NOMO-1 (cell line): ENCODE measurements at regions not wholly inside any gene's neighbourhood (a gene's known extent, or its start where the extent isn't known, plus 50 kb on each side); places are given as distances from the start of the nearest gene placed in this dataset.

ENCODE experiments used
- DNase-seq, 2 experiments: peaks; one replicate each; lab custom pipeline; 2025; ENCODE audit not compliant: unreplicated experiment in 2 of 2; lab: John Stamatoyannopoulos, UW

DNA sequence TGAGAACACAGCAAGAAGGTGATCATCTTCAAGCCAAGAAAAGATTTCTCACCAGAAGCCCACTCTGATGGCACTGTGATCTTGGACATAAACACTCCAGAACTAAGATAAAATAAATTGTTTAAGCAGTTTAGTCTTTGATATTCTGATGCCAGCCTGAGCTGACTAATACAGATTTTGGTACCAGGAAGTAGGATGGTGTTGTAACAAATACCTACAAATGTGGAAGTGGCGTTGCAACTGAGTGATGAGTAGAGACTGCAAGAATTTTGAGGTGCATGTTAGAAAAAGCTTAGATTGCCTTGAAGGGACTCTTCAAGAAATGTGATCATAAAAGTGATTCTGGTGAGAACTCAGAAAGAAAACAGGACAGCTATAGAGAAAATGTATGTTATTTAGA, 592.4 kb upstream of the DAB2 start:
- peak; percentile 88 to 96 for DNase-seq

DNA sequence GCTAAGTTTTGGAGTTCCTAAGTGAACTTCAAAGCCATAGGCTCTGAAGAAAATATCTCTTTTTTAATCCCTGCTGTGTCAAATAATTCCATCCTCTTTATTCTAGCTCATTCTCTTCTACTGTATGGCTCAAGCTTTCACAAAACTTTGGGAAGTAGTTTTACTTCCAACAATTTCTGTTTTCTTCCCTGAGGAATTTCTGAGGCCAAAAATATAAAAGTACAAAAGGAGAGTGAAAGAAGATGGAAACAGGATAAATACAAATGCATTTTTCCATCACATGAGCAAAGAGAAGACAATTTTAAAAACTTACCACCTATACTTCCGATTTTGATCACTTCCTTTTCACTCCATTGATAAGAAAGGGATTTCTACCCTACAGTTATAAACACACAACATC, 585.7 kb upstream of the DAB2 start:
- no peak for DNase-seq

DNA sequence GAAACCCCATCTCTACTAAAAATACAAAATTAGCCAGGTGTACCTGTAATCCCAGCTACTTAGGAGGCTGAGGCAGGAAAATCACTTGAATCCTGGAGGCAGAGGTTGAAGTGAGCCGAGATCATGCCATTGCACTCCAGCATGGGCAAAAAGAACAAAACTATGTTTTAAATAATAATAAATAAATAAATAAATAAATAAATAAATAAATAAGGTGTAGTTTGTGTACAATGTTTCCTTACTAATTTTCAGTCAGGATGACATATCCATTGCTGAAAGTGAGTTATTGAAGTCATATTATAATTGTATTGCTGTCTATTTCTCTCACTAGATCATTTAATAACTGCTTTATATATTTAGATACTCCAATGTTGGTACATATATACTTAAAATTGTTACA, 581.5 kb upstream of the DAB2 start:
- no peak for DNase-seq

DNA sequence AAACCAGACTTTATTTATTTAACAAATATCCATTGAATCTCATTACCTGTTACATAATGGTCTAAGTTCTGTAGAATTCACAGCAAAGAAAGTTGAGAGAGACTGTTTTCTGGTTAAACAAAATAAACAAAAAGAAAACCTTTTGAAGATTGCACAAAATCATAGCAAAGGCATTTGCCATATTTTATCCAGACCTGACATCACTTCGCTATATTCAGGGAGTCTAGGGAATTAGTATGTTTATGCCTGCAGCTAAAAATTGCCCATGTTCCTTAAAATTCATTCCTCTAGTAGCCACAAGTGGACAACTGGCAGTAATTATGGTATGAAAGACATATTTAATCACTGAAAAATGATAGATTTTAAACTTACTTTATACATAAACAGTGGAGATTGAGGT, 577.0 kb upstream of the DAB2 start:
- DNase-seq = no peak

DNA sequence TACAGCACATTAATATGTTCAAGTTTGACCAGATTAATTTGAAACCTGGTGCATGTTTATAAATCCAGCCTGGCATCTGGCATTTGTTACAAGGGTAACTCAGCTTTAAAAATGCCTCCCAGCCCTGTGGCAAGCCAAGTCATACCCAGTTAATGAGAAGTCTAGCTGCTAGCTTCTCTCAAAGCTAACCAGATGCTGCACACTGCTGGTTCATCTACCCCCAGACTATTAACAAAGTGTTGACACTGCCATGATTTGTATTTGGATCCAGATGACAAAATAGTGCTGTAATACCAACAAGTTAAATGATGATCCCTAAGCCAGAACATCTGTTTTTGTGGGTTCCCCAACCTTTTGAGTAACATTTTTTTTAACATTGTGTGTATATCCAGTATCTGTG, 573.7 kb upstream of the DAB2 start:
- no peak for DNase-seq

DNA sequence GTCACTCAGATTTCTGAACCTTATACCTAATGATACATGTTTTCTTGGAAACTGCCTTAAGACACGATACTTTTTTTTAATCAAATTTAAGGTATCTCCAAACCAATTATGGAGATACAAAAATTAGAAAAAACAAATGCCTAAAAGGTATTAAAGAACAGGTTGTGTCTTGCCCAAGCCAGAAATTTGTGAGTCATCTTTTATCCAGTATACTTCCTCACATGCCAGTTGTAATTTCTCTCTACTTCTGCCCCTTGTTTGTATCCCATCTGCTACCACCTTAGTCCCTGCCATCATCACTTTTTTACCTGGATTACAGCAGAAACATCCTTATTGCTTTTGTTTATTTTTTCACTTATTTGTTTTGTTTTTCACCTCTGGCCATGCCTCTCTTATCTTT, 571.2 kb upstream of the DAB2 start:
- no peak for DNase-seq

DNA sequence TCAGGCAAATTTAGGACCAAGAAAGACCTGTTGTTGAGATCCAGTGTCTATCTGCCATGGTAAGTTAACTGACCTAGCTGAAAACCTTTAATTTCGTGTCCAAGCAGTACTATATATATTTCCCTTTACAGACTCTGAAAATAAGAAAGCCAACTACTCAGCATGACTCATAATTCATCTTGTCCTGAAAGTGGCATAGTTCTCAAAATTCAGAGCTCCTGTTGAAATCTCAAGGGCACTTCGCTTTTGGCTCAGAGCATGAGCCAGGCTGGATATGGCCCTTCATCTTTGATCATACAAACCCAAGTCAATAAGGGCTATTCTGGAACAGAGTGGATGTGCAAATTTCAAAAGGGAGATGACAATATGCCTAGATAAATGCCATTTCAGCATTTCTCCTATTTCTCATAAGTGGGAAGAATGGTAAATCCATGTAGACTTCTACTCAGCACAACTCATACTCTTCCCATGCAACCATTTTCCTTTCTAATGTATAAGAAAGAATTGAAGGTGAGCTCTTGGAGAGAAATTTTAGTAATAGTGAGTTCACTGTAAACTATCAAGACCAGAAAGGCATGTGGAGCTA, 567.9 kb upstream of the DAB2 start:
- DNase-seq = peak; percentile 39 to 72

DNA sequence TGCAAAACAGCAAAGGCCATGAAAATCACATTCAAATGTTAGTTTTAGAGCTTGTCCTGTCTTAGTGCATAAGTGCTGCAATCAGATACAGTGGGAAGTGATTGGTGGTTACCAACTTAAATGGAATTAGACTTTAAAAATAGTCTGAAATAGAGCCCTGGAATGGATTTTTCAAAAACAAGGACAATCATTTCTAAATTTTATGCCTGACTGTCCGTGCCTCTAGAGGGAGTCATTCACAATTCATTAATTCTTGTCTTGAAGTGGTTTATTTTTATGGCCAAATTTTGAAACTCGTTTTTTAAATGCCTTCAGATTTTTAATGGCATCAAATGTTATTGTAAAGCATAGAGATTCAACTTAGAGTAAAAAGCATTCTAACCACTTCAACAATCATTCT, 561.8 kb upstream of the DAB2 start:
- no peak for DNase-seq

DNA sequence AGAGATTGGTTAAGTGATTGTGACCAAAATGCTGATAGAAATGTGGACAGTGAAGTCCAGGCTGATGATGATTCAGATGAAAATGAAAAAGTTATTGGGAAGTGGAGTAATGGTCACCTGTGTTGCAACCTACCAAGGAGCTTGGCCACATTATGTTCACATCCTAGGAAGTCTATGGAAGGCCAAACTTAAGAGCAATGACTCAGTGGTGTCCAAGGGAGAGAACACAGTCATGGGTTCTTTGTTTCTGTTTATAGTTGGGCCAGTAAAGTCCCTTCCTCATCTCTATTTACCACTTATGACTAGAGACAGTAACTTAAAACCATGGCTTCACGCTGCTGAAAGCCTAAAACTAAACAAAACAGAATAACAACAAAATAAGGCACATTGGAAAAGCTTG, 555.3 kb upstream of the DAB2 start:
- DNase-seq = no peak

DNA sequence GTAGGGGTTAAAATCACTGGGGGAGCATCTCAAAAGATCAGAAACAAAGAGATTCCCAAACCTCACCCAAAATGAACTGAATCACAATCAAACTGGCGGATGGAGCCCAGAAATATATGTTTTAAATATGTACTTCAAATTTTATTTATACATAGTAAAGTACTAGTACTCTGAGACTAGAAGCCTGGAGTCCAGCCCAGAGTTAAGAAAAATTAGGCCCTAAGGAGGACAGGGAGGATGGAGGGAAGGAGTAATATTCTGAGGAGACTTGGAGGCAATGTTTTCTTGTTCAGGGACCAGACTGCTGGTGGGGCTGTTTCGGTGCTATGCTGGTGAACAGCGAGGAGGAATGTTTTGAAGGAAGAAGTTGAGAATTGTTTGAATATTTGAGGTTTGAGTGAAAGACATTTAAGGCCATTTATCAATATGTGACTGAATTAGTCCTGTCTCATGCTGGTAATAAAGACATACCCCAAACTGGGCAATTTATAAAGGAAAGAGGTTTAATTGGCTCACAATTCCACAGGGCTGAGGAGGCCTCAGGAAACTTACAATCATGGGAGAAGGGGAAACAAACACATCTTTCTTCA, 552.4 kb upstream of the DAB2 start:
- no peak for DNase-seq

DNA sequence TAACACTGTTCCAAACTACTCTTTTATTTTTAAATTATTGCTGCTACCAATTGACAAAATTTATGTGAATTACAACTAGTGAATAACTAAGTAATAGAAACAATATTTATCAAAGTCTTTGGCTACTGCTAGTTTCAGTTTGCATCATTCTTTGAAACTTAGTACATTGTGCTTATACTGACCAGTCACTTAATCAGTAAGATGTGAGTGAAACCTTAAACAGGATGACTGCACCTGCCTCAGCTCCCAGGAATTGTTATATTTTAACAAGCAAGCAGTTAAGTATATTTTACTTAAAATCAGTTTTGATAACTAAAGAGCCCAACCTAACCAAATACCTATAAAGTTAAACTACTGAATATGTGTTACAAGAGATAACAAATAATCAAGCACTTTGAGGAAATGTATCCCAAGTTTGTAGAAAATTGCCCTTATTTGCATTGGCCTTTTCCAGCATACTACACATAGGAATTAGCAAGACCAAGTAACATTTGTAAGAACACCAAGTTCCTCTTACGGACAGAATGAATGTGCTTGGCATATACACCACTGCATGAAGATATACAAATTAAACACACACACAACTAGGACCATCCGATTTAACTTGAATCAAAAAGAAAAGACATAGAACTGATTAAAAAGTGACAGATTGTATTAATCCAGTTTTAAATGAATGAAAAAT, 545.5 kb upstream of the DAB2 start:
- DNase-seq = no peak

DNA sequence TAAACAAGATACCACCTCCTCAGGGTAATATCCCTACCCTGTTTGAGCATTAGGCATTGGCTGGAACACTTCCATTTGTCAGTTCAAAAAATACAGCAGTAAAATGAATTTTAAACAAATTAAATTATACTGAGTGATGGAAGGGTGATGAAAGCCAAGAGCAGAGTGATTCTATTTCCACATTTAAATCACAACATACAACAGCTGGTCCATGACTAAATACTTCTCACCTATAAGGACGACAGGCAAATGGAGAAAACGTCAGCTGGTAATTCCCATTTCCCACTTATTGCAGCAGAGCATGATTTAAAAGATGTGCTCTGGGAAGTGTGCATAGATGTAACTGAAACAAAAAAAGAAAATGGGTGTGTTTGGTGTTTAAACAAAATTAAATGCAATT, 543.6 kb upstream of the DAB2 start:
- DNase-seq = no peak

DNA sequence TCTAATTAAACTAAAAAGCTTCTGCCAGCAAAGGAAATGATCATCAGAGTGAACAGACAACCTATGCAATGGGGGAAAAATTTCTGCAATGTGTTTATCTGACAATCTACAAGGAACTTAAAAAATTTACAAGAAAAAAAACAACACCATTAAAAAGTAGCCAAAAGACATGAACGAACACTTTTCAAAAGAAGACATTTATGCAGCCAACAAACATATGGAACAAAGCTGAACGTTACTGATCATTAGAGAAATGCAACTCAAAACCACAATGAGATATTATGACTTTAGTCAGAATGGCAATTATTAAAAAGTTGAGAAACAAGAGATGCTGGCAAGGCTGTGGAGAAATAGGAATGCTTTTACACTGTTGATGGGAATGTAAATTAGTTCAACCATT, 530.4 kb upstream of the DAB2 start:
- no peak for DNase-seq

DNA sequence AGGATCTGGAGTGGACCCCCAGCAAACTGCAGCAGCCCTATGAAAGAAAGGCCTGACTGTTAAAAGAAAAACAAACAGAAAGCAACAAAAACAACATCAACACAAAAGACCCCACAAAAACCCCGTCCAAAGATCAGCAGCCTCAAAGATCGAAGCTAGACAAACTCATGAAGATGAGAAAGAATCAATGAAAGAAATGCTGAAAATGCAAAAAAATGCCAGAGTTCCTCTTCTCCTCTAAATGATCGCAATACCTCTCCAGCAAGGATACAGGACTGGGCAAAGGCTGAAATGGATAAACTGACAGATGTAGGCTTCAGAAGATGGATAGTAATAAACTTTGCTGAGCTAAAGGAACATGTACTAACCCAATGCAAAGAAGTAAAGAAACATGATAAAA, 526.3 kb upstream of the DAB2 start:
- no peak for DNase-seq

DNA sequence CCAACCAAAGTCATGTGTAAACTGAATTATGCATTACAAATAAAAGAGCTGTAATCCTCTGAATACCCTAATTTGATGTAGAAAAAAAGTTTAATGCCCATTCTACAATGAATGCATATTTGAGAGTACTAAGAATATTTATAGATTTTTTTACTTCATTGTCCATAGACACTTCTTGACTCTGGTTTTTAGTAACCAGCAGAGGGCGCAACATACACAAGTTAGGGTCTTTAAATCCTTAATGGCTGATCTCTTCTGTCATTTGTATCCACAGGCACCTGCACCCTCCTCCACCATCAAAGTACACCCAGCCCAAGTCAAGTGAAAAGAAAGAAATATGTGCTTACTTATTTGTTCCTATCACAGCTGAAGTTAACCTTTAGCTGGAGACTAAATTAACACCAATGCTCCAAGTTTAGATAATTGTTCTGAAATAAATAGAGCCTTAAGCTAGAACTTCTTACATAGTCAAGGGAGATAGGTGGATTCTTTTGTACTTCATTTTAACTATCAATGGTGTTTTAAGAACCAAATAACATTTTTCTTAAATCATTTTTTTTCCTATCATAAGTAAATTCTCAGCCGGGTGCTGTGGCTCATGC, 524.2 kb upstream of the DAB2 start:
- DNase-seq = peak; percentile 56 to 94

DNA sequence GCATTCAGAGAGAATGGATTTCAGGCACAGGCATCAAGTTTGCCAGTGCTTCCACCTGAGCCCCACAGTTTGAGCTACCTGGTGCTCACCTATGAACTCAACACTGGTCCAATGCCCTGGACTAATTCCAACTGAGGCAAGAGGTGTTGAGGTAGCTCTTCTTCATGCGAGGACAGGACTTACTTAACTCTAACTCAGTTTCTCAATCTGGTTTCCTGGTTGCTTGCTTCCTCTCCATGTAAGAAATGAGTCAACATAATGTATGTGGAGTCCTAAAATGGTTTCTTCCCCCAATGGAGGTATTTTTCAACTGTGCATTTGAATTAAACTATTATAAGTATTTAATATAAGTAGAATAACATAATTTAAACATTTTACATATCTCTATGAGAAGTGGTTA, 523.6 kb upstream of the DAB2 start:
- peak in 1 of 2 experiments; percentile 57 for DNase-seq

DNA sequence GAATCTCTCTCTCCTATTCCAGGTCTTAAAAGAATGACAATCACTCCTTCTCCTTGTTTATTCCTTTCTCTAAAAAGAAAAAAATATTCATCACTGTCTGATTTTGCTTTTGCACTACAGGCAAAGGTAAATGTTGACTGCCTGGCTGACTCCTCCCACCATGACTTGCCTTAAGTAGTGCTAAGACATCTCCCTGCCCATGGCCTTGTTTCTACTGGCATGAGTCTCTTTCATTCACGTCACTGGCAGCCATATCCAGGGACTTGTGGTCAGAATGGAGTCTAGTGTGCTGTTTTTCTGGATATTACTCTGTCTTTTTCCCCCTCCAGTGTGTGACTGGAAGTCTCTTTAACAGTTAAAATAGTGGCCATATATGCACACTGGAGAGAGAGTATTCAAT, 522.9 kb upstream of the DAB2 start:
- DNase-seq = peak in 1 of 2 experiments; percentile 27

DNA sequence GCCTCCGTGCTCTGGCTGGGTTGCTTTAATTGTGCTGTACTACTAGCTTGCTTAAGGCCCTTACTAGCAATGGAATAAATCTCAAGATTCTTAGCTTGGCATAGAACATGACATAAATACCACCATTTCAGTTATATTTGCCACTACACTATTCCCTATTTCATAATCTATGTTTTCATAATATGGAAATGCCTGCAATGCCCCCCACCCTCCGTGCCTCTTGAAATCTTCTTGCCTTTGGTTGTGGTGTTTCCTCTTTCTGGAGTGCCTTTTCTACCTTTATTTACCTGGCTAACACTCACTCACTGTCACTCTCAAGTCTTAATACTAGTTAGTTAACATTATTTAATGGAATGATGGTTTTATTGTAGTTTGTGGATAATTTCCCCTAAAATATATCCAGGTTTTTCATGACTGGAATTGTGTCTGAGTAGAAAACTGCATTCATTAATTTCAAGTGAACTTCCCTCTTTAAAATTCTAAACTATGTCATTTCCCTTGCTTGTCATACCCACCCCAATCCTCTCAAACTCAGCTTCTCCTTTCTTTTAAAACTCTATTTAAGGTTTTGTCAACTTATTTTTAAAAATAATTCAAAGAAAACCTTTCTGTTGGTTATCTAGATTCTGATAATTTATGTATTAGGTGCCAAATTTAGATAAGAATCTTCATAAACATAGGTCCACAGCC, 521.7 kb upstream of the DAB2 start:
- peak; percentile 76 to 81 for DNase-seq

DNA sequence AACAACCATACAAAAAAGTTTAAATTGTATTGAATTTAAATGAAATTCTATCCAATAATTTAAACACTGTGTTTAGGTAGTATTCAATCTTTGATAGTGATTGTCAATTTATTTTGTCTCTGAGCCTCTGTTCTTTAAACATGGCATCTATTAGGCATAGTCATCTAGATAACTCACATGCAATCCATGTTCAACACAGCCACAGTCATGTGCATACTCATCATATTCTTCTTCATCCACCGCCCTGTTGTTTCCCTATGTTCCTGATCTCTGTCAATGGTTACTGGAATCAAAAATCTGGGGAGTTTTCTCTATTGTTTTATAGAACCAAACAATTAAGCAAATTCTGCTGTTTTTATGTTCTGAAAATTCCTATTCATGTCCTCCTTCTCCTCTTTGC, 521.1 kb upstream of the DAB2 start:
- no peak for DNase-seq

DNA sequence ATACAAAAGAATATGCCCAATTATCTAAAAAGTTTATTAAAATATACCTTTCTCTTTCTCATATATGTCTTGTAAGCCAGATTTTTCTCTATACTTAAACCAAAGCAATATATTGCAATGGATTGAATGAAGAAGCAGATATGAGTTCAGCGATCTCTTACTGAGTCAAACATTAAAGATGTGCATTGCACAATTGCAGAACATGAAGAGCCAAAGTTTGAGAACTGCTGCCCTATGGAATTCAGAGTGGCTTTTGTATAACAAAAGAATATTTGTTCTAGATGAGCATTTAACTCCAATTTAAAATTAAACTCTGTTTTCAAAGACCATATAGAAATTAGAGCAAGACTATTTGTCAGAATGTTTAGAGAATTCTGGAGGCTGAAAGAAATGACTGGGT, 519.0 kb upstream of the DAB2 start:
- DNase-seq = no peak

DNA sequence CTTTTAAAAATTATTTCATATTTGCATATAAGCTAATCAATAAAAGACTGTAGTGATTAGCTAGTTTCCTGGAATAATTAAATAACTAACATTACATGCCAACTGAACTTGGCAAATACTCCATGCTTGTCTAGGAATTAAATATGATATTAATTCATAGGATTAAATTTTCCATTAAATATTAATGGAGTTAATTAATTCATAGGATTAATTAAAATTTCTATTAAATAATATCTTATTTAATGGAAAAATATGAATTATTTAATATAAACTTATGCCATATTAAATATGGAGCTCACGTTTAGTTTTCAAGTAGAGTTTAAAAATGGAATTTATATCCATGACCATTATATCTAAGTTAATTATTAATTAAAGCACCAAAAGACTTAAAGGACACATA, 517.8 kb upstream of the DAB2 start:
- no peak for DNase-seq

DNA sequence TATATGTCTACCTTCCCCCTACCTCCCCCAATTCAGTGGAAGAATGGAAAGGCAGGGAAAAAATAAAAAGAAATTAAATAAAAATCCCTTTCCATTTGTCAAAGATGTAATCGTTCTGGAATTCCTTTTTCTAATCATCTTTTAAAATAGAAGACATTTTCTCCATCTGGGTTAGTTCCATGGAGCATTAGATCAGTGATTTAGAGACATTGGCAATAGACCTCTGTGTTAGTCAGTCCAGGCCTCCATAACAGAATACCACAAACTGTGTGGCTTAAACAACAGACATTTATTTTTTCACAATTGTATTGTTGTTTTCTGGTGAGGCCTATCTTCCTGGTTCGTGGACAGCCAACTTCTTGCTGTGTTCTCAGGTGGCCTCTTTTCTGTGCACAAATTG, 516.6 kb upstream of the DAB2 start:
- no peak for DNase-seq
